CD4-positive, alpha-beta memory T cell (primary cell): ENCODE measurements at regions not wholly inside any gene's neighbourhood (a gene's known extent, or its start where the extent isn't known, plus 50 kb on each side); places are given as distances from the start of the nearest gene placed in this dataset.
"Not testable (repeated sequence)": the region's sequence is repeated elsewhere in the genome, so short reads cannot be mapped to it uniquely, and the experiment has no call there.

Experiments used
- CTCF ChIA-PET: fragments of 350-600 bp; sonication (Branson Sonifier 250); formaldehyde crosslinking; loops from one replicate; lab custom pipeline; 2021; ENCODE audit warnings: inconsistent platforms; ENCODE audit not compliant: partially characterized antibody; lab: Charles Lee
- POLR2A ChIA-PET: fragments of 350-600 bp; sonication (Branson Sonifier 250); formaldehyde crosslinking; loops from one replicate; lab custom pipeline; 2021; ENCODE audit not compliant: partially characterized antibody; lab: Charles Lee
- DNase-seq, 5 donors: peaks; one replicate each; pipeline versions ENCODE4 v3.0.0 to v3.0.0-alpha.2; 2020 to 2022; ENCODE audit warnings: mixed read lengths in 1 of 5
- H3K27ac ChIP-seq: one replicate; pipeline ENCODE4 v1.7.0; 2013; ENCODE audit warnings: low read depth, low read length
- H3K27me3 ChIP-seq: 2 replicates; pipeline ENCODE4 v1.7.0; 2013; ENCODE audit warnings: mild to moderate bottlenecking, low read length, moderate library complexity; ENCODE audit not compliant: insufficient read depth
- H3K36me3 ChIP-seq: 2 replicates; pipeline ENCODE4 v1.7.0; 2013; ENCODE audit warnings: mild to moderate bottlenecking, low read length, moderate library complexity; ENCODE audit not compliant: insufficient read depth
- H3K4me1 ChIP-seq: 2 replicates; pipeline ENCODE4 v1.7.0; 2013; ENCODE audit warnings: mild to moderate bottlenecking, low read length, moderate library complexity; ENCODE audit not compliant: insufficient read depth
- H3K4me3 ChIP-seq, 2 donors: one replicate each; pipeline ENCODE4 v1.7.0; 2013; ENCODE audit warnings: low read length in 2 of 2, mild to moderate bottlenecking in 1 of 2
- H3K9me3 ChIP-seq, 2 donors: one replicate each; pipeline ENCODE4 v1.7.0; 2013; ENCODE audit warnings: low read length in 2 of 2, control low read depth in 1 of 2; ENCODE audit not compliant: control insufficient read depth in 1 of 2
- H3K27ac Mint-ChIP-seq, 7 donors: one replicate each; pipeline ENCODE4 v1.8.0; 2020 to 2021; ENCODE audit warnings: mixed read lengths in 7 of 7, mild to moderate bottlenecking in 6 of 7, inconsistent platforms in 3 of 7, moderate library complexity in 3 of 7
- H3K27me3 Mint-ChIP-seq, 2 donors: one replicate each; pipeline ENCODE4 v1.8.0; 2020 to 2021; ENCODE audit warnings: mixed read lengths in 2 of 2
- H3K36me3 Mint-ChIP-seq, 2 donors: one replicate each; pipeline ENCODE4 v1.8.0; 2020 to 2021; ENCODE audit warnings: mixed read lengths in 2 of 2, inconsistent platforms in 1 of 2, mild to moderate bottlenecking in 1 of 2
- H3K4me1 Mint-ChIP-seq, 4 donors: one replicate each; pipeline ENCODE4 v1.8.0; 2020 to 2021; ENCODE audit warnings: mixed read lengths in 4 of 4, mild to moderate bottlenecking in 1 of 4
- H3K4me3 Mint-ChIP-seq, 8 donors: one replicate each; pipeline ENCODE4 v1.8.0; 2020 to 2021; ENCODE audit warnings: mixed read lengths in 8 of 8, mild to moderate bottlenecking in 7 of 8, moderate library complexity in 6 of 8, inconsistent platforms in 3 of 8
- H3K9me3 Mint-ChIP-seq, 8 donors: one replicate each; pipeline ENCODE4 v1.8.0; 2020 to 2021; ENCODE audit warnings: mixed read lengths in 8 of 8, mild to moderate bottlenecking in 5 of 8, inconsistent platforms in 3 of 8, moderate library complexity in 1 of 8
- intact Hi-C: fragments of 100-400 bp; cut with micrococcal nuclease; formaldehyde crosslinking; loops from one replicate; pipeline ENCODE4 v1.15.1; 2023

DNA sequence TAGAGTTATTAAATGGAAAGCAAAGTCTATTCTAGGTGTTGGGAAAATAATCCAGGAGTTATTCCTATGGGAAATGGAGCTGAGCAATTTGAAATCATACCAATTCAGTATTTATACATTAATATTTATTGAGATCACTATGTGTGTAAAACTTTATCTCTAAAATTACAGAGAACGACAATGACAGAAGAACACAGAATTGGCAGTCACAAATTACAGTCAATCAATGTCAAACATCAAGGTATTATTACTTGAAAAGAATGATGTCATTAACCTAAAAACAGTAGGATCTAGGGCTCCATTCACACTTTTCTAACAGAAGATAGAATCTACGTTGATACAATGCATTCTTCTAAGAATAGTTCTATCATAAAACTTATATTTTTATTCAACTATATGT lies 154.9 kb upstream of the GJE1 start:
- no peak overlapping the region for H3K4me3 ChIP-seq
- Mint-ChIP-seq H3K9me3 (peaks cover 0 to 4% (median 0%) of the 10 kb centered on the region in 8 donors), H3K27ac (no peak overlapping the region), H3K36me3 (no peaks in the 10 kb centered on the region), H3K4me1 (peaks cover 0 to 4% (median 0%) of the 10 kb centered on the region in 4 donors), H3K4me3 (no peak overlapping the region), H3K27me3 (no peaks in the 10 kb centered on the region)
- H3K27me3 ChIP-seq, result no peaks in the 10 kb centered on the region
- intact Hi-C loops, result no loop called here
- no peaks in the 10 kb centered on the region for H3K36me3 ChIP-seq
- no peaks in the 10 kb centered on the region for H3K9me3 ChIP-seq
- DNase-seq, result no peak
- no peaks in the 10 kb centered on the region for H3K4me1 ChIP-seq
- POLR2A ChIA-PET, result no interaction called here
- H3K27ac ChIP-seq, result no peak overlapping the region
- CTCF ChIA-PET, result no interaction called here

DNA sequence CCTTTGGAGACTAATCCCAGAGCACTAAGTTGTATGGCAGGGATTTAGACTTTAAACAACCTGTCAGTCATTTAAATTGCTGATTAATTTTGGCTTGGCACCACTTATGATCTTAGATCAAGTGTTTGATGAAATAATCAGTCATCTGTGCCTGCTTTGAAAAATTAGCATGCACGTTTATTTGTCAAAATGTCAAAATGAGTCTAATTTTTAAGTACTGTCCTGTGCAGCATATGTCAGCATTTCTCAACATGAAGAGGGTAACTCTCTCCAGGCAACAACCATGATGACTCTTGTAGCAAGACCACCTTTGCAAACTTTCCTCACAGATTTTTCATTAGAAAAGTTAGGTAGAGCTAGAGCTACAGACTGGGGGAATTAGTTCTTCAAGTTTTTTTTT lies 155.7 kb upstream of the GJE1 start:
- Mint-ChIP-seq H3K4me3 (no peak overlapping the region), H3K27me3 (peaks cover 0 to 1% of the 10 kb centered on the region in 2 donors), H3K36me3 (no peaks in the 10 kb centered on the region), H3K27ac (no peak overlapping the region), H3K9me3 (peaks cover 0 to 4% (median 0%) of the 10 kb centered on the region in 8 donors), H3K4me1 (no peaks in the 10 kb centered on the region)
- H3K36me3 ChIP-seq, result no peaks in the 10 kb centered on the region
- ChIA-PET POLR2A (no interaction called here), CTCF (no interaction called here)
- H3K9me3 ChIP-seq, result no peaks in the 10 kb centered on the region
- no peaks in the 10 kb centered on the region for H3K27me3 ChIP-seq
- DNase-seq, result no peak
- intact Hi-C loops, result no loop called here
- no peak overlapping the region for H3K27ac ChIP-seq
- no peaks in the 10 kb centered on the region for H3K4me1 ChIP-seq
- H3K4me3 ChIP-seq, result no peak overlapping the region

DNA sequence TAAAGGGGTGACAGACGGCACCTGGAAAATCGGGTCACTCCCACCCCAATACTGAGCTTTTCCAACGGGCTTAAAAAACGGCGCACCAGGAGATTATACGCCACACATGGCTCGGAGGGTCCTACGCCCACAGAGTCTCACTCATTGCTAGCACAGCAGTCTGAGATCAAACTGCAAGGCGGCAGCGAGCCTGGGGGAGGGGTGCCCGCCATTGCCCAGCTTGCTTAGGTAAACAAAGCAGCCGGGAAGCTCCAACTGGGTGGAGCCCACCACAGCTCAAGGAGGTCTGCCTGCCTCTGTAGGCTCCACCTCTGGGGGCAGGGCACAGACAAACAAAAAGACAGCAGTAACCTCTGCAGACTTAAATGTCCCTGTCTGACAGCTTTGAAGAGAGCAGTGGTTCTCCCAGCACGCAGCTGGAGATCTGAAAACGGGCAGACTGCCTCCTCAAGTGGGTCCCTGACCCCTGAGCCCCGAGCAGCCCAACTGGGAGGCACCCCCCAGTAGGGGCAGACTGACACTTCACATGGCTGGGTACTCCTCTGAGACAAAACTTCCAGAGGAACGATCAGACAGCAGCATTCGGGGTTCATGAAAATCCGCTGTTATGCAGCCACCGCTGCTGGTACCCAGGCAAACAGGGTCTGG lies 162.8 kb upstream of the GJE1 start:
- POLR2A ChIA-PET, H3K27ac ChIP-seq, H3K9me3 ChIP-seq, H3K36me3 ChIP-seq, H3K36me3 Mint-ChIP-seq, H3K4me1 Mint-ChIP-seq, H3K27ac Mint-ChIP-seq, H3K4me3 Mint-ChIP-seq, H3K27me3 Mint-ChIP-seq, DNase-seq, intact Hi-C loops, H3K4me3 ChIP-seq, H3K27me3 ChIP-seq, H3K4me1 ChIP-seq, CTCF ChIA-PET: not testable (repeated sequence)
- peaks cover 0 to 10% (median 3%) of the 10 kb centered on the region in 8 donors for H3K9me3 Mint-ChIP-seq

DNA sequence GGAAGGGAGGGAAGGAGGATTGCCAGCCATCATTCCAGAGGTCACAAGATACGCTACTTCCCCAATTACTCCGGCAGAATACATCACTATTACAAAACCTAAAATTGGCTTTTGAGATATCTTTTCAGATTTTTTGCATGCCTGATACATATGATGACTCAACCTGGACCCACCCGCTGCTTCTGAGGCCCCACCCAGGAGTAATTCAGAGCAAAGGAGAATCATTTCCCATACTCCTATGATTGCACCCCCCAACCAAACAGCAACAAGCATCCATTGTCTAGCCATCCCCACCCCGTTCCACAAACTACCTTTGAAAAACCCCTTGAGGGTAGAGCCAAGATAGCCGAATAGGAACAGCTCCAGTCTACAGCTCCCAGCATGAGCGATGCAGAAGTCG lies 163.5 kb upstream of the GJE1 start:
- Mint-ChIP-seq H3K27me3 (peaks cover 0 to 4% of the 10 kb centered on the region in 2 donors), H3K4me1 (no peaks in the 10 kb centered on the region)

DNA sequence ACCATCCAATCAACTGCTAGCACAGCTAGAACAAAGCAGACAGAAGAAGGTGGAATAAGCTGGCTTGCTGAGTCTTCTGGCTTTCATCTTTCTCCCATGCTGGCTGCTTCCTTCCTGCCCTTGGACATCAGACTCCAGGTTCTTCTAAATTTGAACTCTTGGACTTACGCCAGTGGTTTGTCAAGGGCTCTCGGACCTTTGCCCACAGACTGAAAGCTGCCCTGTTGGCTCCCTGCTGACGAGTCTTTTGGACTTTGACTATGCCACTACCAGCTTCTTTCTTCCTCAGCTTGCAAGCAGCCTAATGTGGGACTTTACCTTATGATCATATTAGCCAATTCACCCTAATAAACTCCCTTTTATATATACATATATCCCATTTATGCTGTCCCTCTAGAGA lies 164.1 kb upstream of the GJE1 start:
- Histone ChIP-seq H3K4me3 (no peak overlapping the region), H3K9me3 (no peaks in the 10 kb centered on the region), H3K4me1 (no peaks in the 10 kb centered on the region), H3K27me3 (no peaks in the 10 kb centered on the region), H3K27ac (no peak overlapping the region), H3K36me3 (no peaks in the 10 kb centered on the region)
- DNase-seq, result no peak
- no peaks in the 10 kb centered on the region for H3K4me1 Mint-ChIP-seq
- intact Hi-C loops, result no loop called here
- H3K27ac Mint-ChIP-seq, result no peak overlapping the region
- peaks cover 0 to 4% of the 10 kb centered on the region in 2 donors for H3K27me3 Mint-ChIP-seq
- H3K4me3 Mint-ChIP-seq, result peak overlapping the region in 1 of 8 donors; percentile 49
- ChIA-PET CTCF (no interaction called here), POLR2A (no interaction called here)
- H3K9me3 Mint-ChIP-seq, result peaks cover 0 to 6% (median 3%) of the 10 kb centered on the region in 8 donors
- H3K36me3 Mint-ChIP-seq, result peaks cover 0 to 2% of the 10 kb centered on the region in 2 donors

More for the DNA sequence above, 163.5 kb upstream of the GJE1 start:
- H3K4me3 Mint-ChIP-seq, result no peak overlapping the region
- no peak overlapping the region for H3K27ac Mint-ChIP-seq
- intact Hi-C loops, result no loop called here
- DNase-seq, result no peak
- H3K36me3 ChIP-seq, result no peaks in the 10 kb centered on the region
- ChIA-PET CTCF (no interaction called here), POLR2A (no interaction called here)
- H3K9me3 ChIP-seq, result no peaks in the 10 kb centered on the region
- no peaks in the 10 kb centered on the region for H3K4me1 ChIP-seq
- no peak overlapping the region for H3K4me3 ChIP-seq
- H3K9me3 Mint-ChIP-seq, result peaks cover 0 to 6% (median 3%) of the 10 kb centered on the region in 8 donors
- H3K36me3 Mint-ChIP-seq, result peaks cover 0 to 2% of the 10 kb centered on the region in 2 donors
- H3K27ac ChIP-seq, result no peak overlapping the region
- H3K27me3 ChIP-seq, result no peaks in the 10 kb centered on the region

- H3K4me1 ChIP-seq, result no peaks in the 10 kb centered on the region
- Mint-ChIP-seq H3K36me3 (peaks cover 0 to 2% of the 10 kb centered on the region in 2 donors), H3K4me3 (no peak overlapping the region), H3K27ac (no peak overlapping the region), H3K27me3 (peaks cover 0 to 2% of the 10 kb centered on the region in 2 donors), H3K9me3 (peaks cover 0 to 6% (median 0%) of the 10 kb centered on the region in 8 donors), H3K4me1 (no peaks in the 10 kb centered on the region)
- CTCF ChIA-PET, result no interaction called here
- H3K9me3 ChIP-seq, result no peaks in the 10 kb centered on the region
- intact Hi-C loops, result no loop called here
- H3K36me3 ChIP-seq, result no peaks in the 10 kb centered on the region
- H3K27me3 ChIP-seq, result no peaks in the 10 kb centered on the region
- H3K4me3 ChIP-seq, result no peak overlapping the region
- H3K27ac ChIP-seq, result no peak overlapping the region
- DNase-seq, result no peak
- POLR2A ChIA-PET, result no interaction called here
These were observed 167.6 kb upstream of the GJE1 start for GRCh38 chr6:141965016-141965545.

- peaks cover 0 to 4% (median 0%) of the 10 kb centered on the region in 8 donors for H3K9me3 Mint-ChIP-seq
- intact Hi-C loops, result no loop called here
- H3K27me3 Mint-ChIP-seq, result no peaks in the 10 kb centered on the region
- no peak for DNase-seq
- Histone ChIP-seq H3K27me3 (no peaks in the 10 kb centered on the region), H3K4me3 (no peak overlapping the region), H3K27ac (no peak overlapping the region), H3K9me3 (no peaks in the 10 kb centered on the region), H3K4me1 (no peaks in the 10 kb centered on the region), H3K36me3 (no peaks in the 10 kb centered on the region)
- CTCF ChIA-PET, result no interaction called here
- peaks cover 0 to 2% of the 10 kb centered on the region in 2 donors for H3K36me3 Mint-ChIP-seq
- no peak overlapping the region for H3K4me3 Mint-ChIP-seq
- POLR2A ChIA-PET, result no interaction called here
- no peaks in the 10 kb centered on the region for H3K4me1 Mint-ChIP-seq
- H3K27ac Mint-ChIP-seq, result no peak overlapping the region
These were observed 169.0 kb upstream of the GJE1 start for GRCh38 chr6:141963543-141964295.
